Esophagus squamous epithelium (tissue), 5 donors: ENCODE measurements at regions not wholly inside any gene's neighbourhood (a gene's known extent, or its start where the extent isn't known, plus 50 kb on each side); places are given as distances from the start of the nearest gene placed in this dataset.

Experiments used
- DNase-seq: peaks from one replicate; lab custom pipeline; 2025; lab: John Stamatoyannopoulos, UW
- H3K27ac ChIP-seq, 4 donors: fragments of 200-600 bp; sonication (generic); one replicate each; pipeline ENCODE4 v1.5.1; 2016 to 2019; ENCODE audit warnings: mild to moderate bottlenecking in 1 of 4
- H3K27me3 ChIP-seq, 4 donors: fragments of 200-600 bp; sonication (generic); 1 replicate in 3 of 4; 2 replicates in 1 of 4; pipeline versions ENCODE4 v1.5.1 to v1.6.0; 2017 to 2021; ENCODE audit warnings: antibody characterized with exemption in 1 of 4
- H3K36me3 ChIP-seq, 3 donors: fragments of 200-600 bp; sonication (generic); one replicate each; pipeline ENCODE4 v1.5.1; 2016 to 2019
- H3K4me1 ChIP-seq, 3 donors: fragments of 200-600 bp; sonication (generic); one replicate each; pipeline ENCODE4 v1.5.1; 2017 to 2019
- H3K4me3 ChIP-seq, 4 donors: fragments of 200-600 bp; sonication (generic); 1 replicate in 3 of 4; 2 replicates in 1 of 4; pipeline ENCODE4 v1.5.1; 2016 to 2019; ENCODE audit warnings: mild to moderate bottlenecking in 2 of 4, moderate library complexity in 1 of 4
- H3K9me3 ChIP-seq, 3 donors: fragments of 200-600 bp; sonication (generic); one replicate each; pipeline ENCODE4 v1.5.1; 2016 to 2019
- POLR2A ChIP-seq, 4 donors: fragments of 450-650 bp; IDR thresholded peaks; one replicate each; pipeline ENCODE4 v1.6.1; 2017; ENCODE audit warnings: antibody characterized with exemption in 4 of 4, mild to moderate bottlenecking in 4 of 4, moderate library complexity in 3 of 4
- WGBS, 2 donors: methylation state at CpG; one replicate each; pipeline ENCODE4 v1.1.5; 2018; 5-methylcytosine and 5-hydroxymethylcytosine counted together
- intact Hi-C: fragments of 100-400 bp; cut with DNase I; formaldehyde crosslinking; loops from one replicate; pipeline ENCODE4 v1.15.0; 2022
- TF ChIP-seq, protein P1 (sequence below), 6 experiments: fragments of 450-650 bp in 4 of 6; fragments of 200-600 bp in 2 of 6; sonication (generic) in 2 of 6; IDR thresholded peaks; one replicate each; pipeline ENCODE4 v1.5.1; 2016 to 2019; ENCODE audit warnings: antibody characterized with exemption in 6 of 6, mild to moderate bottlenecking in 4 of 6, moderate library complexity in 4 of 6
- donor health status: DM: yes; HTN: yes; CAD: no.

GRCh38 chr1:234748066-234748465 lies 138.1 kb upstream of the IRF2BP2 start:
- no peak for TF ChIP-seq POLR2A (IDR thresholded peaks at IDR 0.05)
- TF ChIP-seq, protein P1, sequence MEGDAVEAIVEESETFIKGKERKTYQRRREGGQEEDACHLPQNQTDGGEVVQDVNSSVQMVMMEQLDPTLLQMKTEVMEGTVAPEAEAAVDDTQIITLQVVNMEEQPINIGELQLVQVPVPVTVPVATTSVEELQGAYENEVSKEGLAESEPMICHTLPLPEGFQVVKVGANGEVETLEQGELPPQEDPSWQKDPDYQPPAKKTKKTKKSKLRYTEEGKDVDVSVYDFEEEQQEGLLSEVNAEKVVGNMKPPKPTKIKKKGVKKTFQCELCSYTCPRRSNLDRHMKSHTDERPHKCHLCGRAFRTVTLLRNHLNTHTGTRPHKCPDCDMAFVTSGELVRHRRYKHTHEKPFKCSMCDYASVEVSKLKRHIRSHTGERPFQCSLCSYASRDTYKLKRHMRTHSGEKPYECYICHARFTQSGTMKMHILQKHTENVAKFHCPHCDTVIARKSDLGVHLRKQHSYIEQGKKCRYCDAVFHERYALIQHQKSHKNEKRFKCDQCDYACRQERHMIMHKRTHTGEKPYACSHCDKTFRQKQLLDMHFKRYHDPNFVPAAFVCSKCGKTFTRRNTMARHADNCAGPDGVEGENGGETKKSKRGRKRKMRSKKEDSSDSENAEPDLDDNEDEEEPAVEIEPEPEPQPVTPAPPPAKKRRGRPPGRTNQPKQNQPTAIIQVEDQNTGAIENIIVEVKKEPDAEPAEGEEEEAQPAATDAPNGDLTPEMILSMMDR (IDR thresholded peaks at IDR 0.05), result no peak
- Histone ChIP-seq H3K9me3 (no peaks in the 10 kb centered on the region), H3K4me1 (peaks cover 9 to 37% (median 23%) of the 10 kb centered on the region in 3 donors), H3K27ac (no peak overlapping the region), H3K36me3 (no peaks in the 10 kb centered on the region), H3K27me3 (no peaks in the 10 kb centered on the region), H3K4me3 (no peak overlapping the region)
- intact Hi-C loops, result no loop called here
- WGBS, 2 donors, result 92 to 94% methylated on average over 7 of the region's 7 CpGs
- no peak for DNase-seq

DNA sequence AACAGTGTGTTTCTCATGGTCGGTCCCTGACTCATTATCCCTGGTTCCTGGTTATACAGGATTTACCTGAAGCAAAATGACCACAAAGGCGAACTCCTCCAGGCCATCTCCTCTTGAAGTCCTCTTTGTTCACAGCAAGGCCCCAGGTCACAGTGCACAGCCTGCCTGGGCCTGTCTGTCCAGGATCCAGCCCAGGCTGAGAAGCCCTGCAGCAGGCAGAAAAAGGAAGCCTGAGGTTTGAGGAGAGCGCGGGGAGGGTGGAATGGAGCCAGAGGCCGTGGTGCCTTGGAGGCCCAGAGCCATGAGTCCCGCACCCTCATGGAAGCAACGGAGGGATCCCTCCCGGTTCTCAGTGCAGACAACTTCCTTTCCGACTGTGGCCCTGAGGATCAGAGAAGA lies 136.8 kb upstream of the IRF2BP2 start:
- peak overlapping the region in 1 of 4 donors; percentile 10 for H3K27ac ChIP-seq
- H3K9me3 ChIP-seq, result no peaks in the 10 kb centered on the region
- H3K27me3 ChIP-seq, result no peaks in the 10 kb centered on the region
- WGBS, 2 donors, result 44 to 54% methylated on average over 3 to 9 of the region's 9 CpGs
- no peak for DNase-seq
- H3K4me3 ChIP-seq, result no peak overlapping the region
- intact Hi-C loops, result no loop called here
- TF ChIP-seq, protein P1 (IDR thresholded peaks at IDR 0.05), result no peak
- no peak for TF ChIP-seq POLR2A (IDR thresholded peaks at IDR 0.05)
- H3K4me1 ChIP-seq, result peaks cover 9 to 37% (median 23%) of the 10 kb centered on the region in 3 donors
- no peaks in the 10 kb centered on the region for H3K36me3 ChIP-seq

GRCh38 chr1:234745844-234746797 lies 136.1 kb upstream of the IRF2BP2 start:
- Histone ChIP-seq H3K9me3 (no peaks in the 10 kb centered on the region), H3K4me1 (peaks cover 9 to 37% (median 23%) of the 10 kb centered on the region in 3 donors), H3K4me3 (no peak overlapping the region), H3K27ac (peak overlapping the region in 1 of 4 donors; percentile 10), H3K27me3 (no peaks in the 10 kb centered on the region), H3K36me3 (no peaks in the 10 kb centered on the region)
- intact Hi-C loops, result no loop called here
- TF ChIP-seq, protein P1 (IDR thresholded peaks at IDR 0.05), result no peak
- no peak for TF ChIP-seq POLR2A (IDR thresholded peaks at IDR 0.05)
- DNase-seq, result no peak
- 64 to 68% methylated on average over 15 of the region's 15 CpGs for WGBS, 2 donors

- 88 to 91% methylated on average over 11 of the region's 11 CpGs for WGBS, 2 donors
- DNase-seq, result no peak
- no peaks in the 10 kb centered on the region for H3K36me3 ChIP-seq
- peaks cover 9 to 37% (median 23%) of the 10 kb centered on the region in 3 donors for H3K4me1 ChIP-seq
- no peak for TF ChIP-seq POLR2A (IDR thresholded peaks at IDR 0.05)
- TF ChIP-seq, protein P1 (IDR thresholded peaks at IDR 0.05), result no peak
- H3K4me3 ChIP-seq, result no peak overlapping the region
- H3K9me3 ChIP-seq, result no peaks in the 10 kb centered on the region
- H3K27ac ChIP-seq, result no peak overlapping the region
- intact Hi-C loops, result no loop called here
- H3K27me3 ChIP-seq, result no peaks in the 10 kb centered on the region
Measured at GRCh38 chr1:234745276-234745675, 135.3 kb upstream of the IRF2BP2 start.
